T-helper 2 cell treated with Interferon-gamma antibody and Interleukin-4, amounts not matched to agents 100 ng/mL and 5 ng/mL, for 36 hours (primary cell): ENCODE measurements at regions not wholly inside any gene's neighbourhood (a gene's known extent, or its start where the extent isn't known, plus 50 kb on each side); places are given as distances from the start of the nearest gene placed in this dataset.
"Not testable (repeated sequence)": the region's sequence is repeated elsewhere in the genome, so short reads cannot be mapped to it uniquely, and the experiment has no call there.

ENCODE experiments used
- intact Hi-C: fragments of 100-400 bp; cut with micrococcal nuclease; formaldehyde crosslinking; loops from one replicate; pipeline ENCODE4 v1.15.1; 2023

GRCh38 chr7:142448857-142449256 lies 191.0 kb upstream of the PRSS58 start:
- intact Hi-C loops: not testable (repeated sequence)

- intact Hi-C loops: no loop called here
Observed at GRCh38 chr7:142447762-142448161, 189.9 kb upstream of the PRSS58 start.

- intact Hi-C loops: no loop called here
Observed at GRCh38 chr7:142445019-142445686, 187.3 kb upstream of the PRSS58 start.

GRCh38 chr7:142443216-142444010 lies 185.6 kb upstream of the PRSS58 start:
- intact Hi-C loops: loop anchor here (5.0 kb wide), 1 partner anchor 364 kb away; no protein-coding TSS in a partner anchor

- intact Hi-C loops: loop anchor here (5.0 kb wide), 1 partner anchor 365 kb away; no protein-coding TSS in a partner anchor
Observed at GRCh38 chr7:142442396-142442795, 184.5 kb upstream of the PRSS58 start.

- intact Hi-C loops: loop anchor here (5.0 kb wide), 1 partner anchor 366 kb away; no protein-coding TSS in a partner anchor
Observed at GRCh38 chr7:142440906-142441411, 183.1 kb upstream of the PRSS58 start.

- intact Hi-C loops: loop anchor here (5.0 kb wide), 1 partner anchor 367 kb away; no protein-coding TSS in a partner anchor
Observed at GRCh38 chr7:142440219-142440905, 182.5 kb upstream of the PRSS58 start.

- intact Hi-C loops: loop anchor here (5.0 to 10.0 kb wide), 2 partner anchors 368 to 565 kb away; no protein-coding TSS in a partner anchor
Observed at GRCh38 chr7:142439739-142440138, 181.9 kb upstream of the PRSS58 start.

GRCh38 chr7:142438923-142439515 lies 181.2 kb upstream of the PRSS58 start:
- intact Hi-C loops: loop anchor here (1.0 to 10.0 kb wide), 2 partner anchors 44 to 566 kb away; no protein-coding TSS in a partner anchor

GRCh38 chr7:142438235-142438922 lies 180.5 kb upstream of the PRSS58 start:
- intact Hi-C loops: loop anchor here (1.0 to 10.0 kb wide), 2 partner anchors 45 to 566 kb away; no protein-coding TSS in a partner anchor

GRCh38 chr7:142437741-142438140 lies 179.9 kb upstream of the PRSS58 start:
- intact Hi-C loops: loop anchor here (1.0 to 10.0 kb wide), 2 partner anchors 46 to 567 kb away; no protein-coding TSS in a partner anchor

- intact Hi-C loops: loop anchor here (10.0 kb wide), 1 partner anchor 568 kb away; no protein-coding TSS in a partner anchor
Observed at GRCh38 chr7:142436601-142437000, 178.7 kb upstream of the PRSS58 start.

GRCh38 chr7:142435606-142436005 lies 177.7 kb upstream of the PRSS58 start:
- intact Hi-C loops: loop anchor here (10.0 kb wide), 1 partner anchor 569 kb away; no protein-coding TSS in a partner anchor

GRCh38 chr7:142434666-142435167 lies 176.9 kb upstream of the PRSS58 start:
- intact Hi-C loops: loop anchor here (10.0 kb wide), 1 partner anchor 570 kb away; no protein-coding TSS in a partner anchor

- intact Hi-C loops: loop anchor here (10.0 kb wide), 1 partner anchor 571 kb away; no protein-coding TSS in a partner anchor
Observed at GRCh38 chr7:142434133-142434532, 176.3 kb upstream of the PRSS58 start.

- intact Hi-C loops: loop anchor here (10.0 kb wide), 1 partner anchor 572 kb away; no protein-coding TSS in a partner anchor
Observed at GRCh38 chr7:142432377-142432776, 174.5 kb upstream of the PRSS58 start.

- intact Hi-C loops: loop anchor here (10.0 kb wide), 1 partner anchor 573 kb away; no protein-coding TSS in a partner anchor
Observed at GRCh38 chr7:142431491-142431890, 173.6 kb upstream of the PRSS58 start.

GRCh38 chr7:142428094-142428493 lies 170.2 kb upstream of the PRSS58 start:
- intact Hi-C loops: no loop called here

GRCh38 chr7:142425281-142425680 lies 167.4 kb upstream of the PRSS58 start:
- intact Hi-C loops: no loop called here

GRCh38 chr7:142422621-142423020 lies 164.8 kb upstream of the PRSS58 start:
- intact Hi-C loops: no loop called here
